Nephron progenitor cell (in vitro differentiated cells): ENCODE measurements at regions not wholly inside any gene's neighbourhood (a gene's known extent, or its start where the extent isn't known, plus 50 kb on each side); places are given as distances from the start of the nearest gene placed in this dataset.
A peak's percentile ranks its signal among the peaks of the same experiment; 100 is the strongest.

Experiments used
- DNase-seq: peaks from one replicate; pipeline ENCODE4 v3.0.0; 2021
- H3K27ac Mint-ChIP-seq: 2 replicates; pipeline ENCODE4 v1.8.0; 2021; ENCODE audit warnings: mild to moderate bottlenecking, moderate library complexity, mixed read lengths
- H3K27me3 Mint-ChIP-seq: 2 replicates; pipeline ENCODE4 v1.8.0; 2021; ENCODE audit warnings: mild to moderate bottlenecking, low read depth, mixed read lengths; ENCODE audit not compliant: poor library complexity
- H3K36me3 Mint-ChIP-seq: 2 replicates; pipeline ENCODE4 v1.8.0; 2021; ENCODE audit warnings: low read depth, mixed read lengths
- H3K4me1 Mint-ChIP-seq: 2 replicates; pipeline ENCODE4 v1.8.0; 2021; ENCODE audit warnings: mixed read lengths
- H3K4me3 Mint-ChIP-seq: 2 replicates; pipeline ENCODE4 v1.8.0; 2021; ENCODE audit warnings: mild to moderate bottlenecking, moderate library complexity, mixed read lengths
- H3K9me3 Mint-ChIP-seq: 2 replicates; pipeline ENCODE4 v1.8.0; 2021; ENCODE audit warnings: mild to moderate bottlenecking, moderate library complexity, mixed read lengths
- CTCF ChIP-seq: fragments of 200-600 bp; sonication (generic); IDR thresholded peaks from 2 replicates; pipeline ENCODE4 v1.5.0; 2021; ENCODE audit warnings: antibody characterized with exemption

- Mint-ChIP-seq H3K27me3 (no peaks in the 10 kb centered on the region), H3K4me1 (peaks cover 23% of the 10 kb centered on the region), H3K27ac (no peak overlapping the region), H3K9me3 (no peaks in the 10 kb centered on the region), H3K4me3 (no peak overlapping the region), H3K36me3 (no peaks in the 10 kb centered on the region)
- DNase-seq: no peak
- no peak for TF ChIP-seq CTCF
These were observed 63.6 kb upstream of the PPARA start for GRCh38 chr22:46086577-46087335.

- TF ChIP-seq CTCF: no peak
- no peak for DNase-seq
- Mint-ChIP-seq H3K36me3 (no peaks in the 10 kb centered on the region), H3K4me3 (no peak overlapping the region), H3K27ac (no peak overlapping the region), H3K4me1 (peaks cover 23% of the 10 kb centered on the region), H3K27me3 (no peaks in the 10 kb centered on the region), H3K9me3 (no peaks in the 10 kb centered on the region)
These were observed 63.0 kb upstream of the PPARA start for GRCh38 chr22:46087336-46087690.

GRCh38 chr22:46087816-46088277 lies 62.5 kb upstream of the PPARA start:
- Mint-ChIP-seq H3K27me3 (no peaks in the 10 kb centered on the region), H3K27ac (no peak overlapping the region), H3K4me1 (peaks cover 23% of the 10 kb centered on the region), H3K36me3 (no peaks in the 10 kb centered on the region), H3K4me3 (no peak overlapping the region), H3K9me3 (no peaks in the 10 kb centered on the region)
- TF ChIP-seq CTCF: no peak
- DNase-seq: peak; percentile 77

- Mint-ChIP-seq H3K36me3 (no peaks in the 10 kb centered on the region), H3K27me3 (no peaks in the 10 kb centered on the region), H3K4me1 (peaks cover 23% of the 10 kb centered on the region), H3K9me3 (no peaks in the 10 kb centered on the region), H3K27ac (no peak overlapping the region), H3K4me3 (no peak overlapping the region)
- no peak for TF ChIP-seq CTCF
- DNase-seq: no peak
These were observed 61.6 kb upstream of the PPARA start for GRCh38 chr22:46088541-46089311.

- H3K4me3 Mint-ChIP-seq: no peak overlapping the region
- no peak for DNase-seq
- no peak overlapping the region for H3K27ac Mint-ChIP-seq
- H3K9me3 Mint-ChIP-seq: no peaks in the 10 kb centered on the region
- H3K4me1 Mint-ChIP-seq: peaks cover 29% of the 10 kb centered on the region
- H3K27me3 Mint-ChIP-seq: no peaks in the 10 kb centered on the region
- no peak for TF ChIP-seq CTCF
- H3K36me3 Mint-ChIP-seq: no peaks in the 10 kb centered on the region
These were observed 60.8 kb upstream of the PPARA start for GRCh38 chr22:46089426-46090035.
